ENCODE measurements at regions not wholly inside any gene's neighbourhood (a gene's known extent, or its start where the extent isn't known, plus 50 kb on each side); places are given as distances from the start of the nearest gene placed in this dataset.

- Histone ChIP-seq H3K23ac (ENCODE audit: low read length in 2 of 2) (no peak overlapping the region), H2BK5ac (ENCODE audit: low read depth, low read length, poor library complexity, severe bottlenecking) (no peak overlapping the region)
Observed at GRCh38 chr10:33448421-33449140, 114.1 kb upstream of the NRP1 start.

GRCh38 chr10:33441561-33441960, 107.1 kb upstream of the NRP1 start:
- no peak for DNase-seq
- H2BK12ac ChIP-seq (ENCODE audit: low read length in 2 of 2) = no peak overlapping the region
- H2AK5ac ChIP-seq (ENCODE audit: low read length, severe bottlenecking) = no peak overlapping the region
- no peak overlapping the region for H3K18ac ChIP-seq (ENCODE audit: low read depth in 1 of 2, low read length in 2 of 2)
- H3K9ac ChIP-seq (ENCODE audit: low read length) = no peak overlapping the region
- no peak overlapping the region for H2BK5ac ChIP-seq (ENCODE audit: low read depth, low read length, poor library complexity, severe bottlenecking)
- no peak overlapping the region for H3K14ac ChIP-seq (ENCODE audit: low read length in 2 of 2)
- no peak overlapping the region for H2AFZ ChIP-seq (ENCODE audit: low read depth, low read length)
- H3K4me3 ChIP-seq (ENCODE audit: insufficient read depth in 1 of 2, low read depth in 1 of 2, low read length in 2 of 2) = no peak overlapping the region
- no peaks in the 10 kb centered on the region for H3K27me3 ChIP-seq (ENCODE audit: control insufficient read depth in 1 of 2, insufficient read depth in 1 of 2, low read length in 2 of 2)
- H2BK15ac ChIP-seq (ENCODE audit: low read depth, poor library complexity, severe bottlenecking) = no peak overlapping the region
- no peaks in the 10 kb centered on the region for H3K36me3 ChIP-seq (ENCODE audit: control insufficient read depth in 1 of 2, insufficient read depth in 2 of 2, low read depth in 1 of 2, low read length in 2 of 2)
- H4K8ac ChIP-seq (ENCODE audit: low read length) = no peak overlapping the region
- H3K4me2 ChIP-seq (ENCODE audit: low read length, poor library complexity, severe bottlenecking) = no peak overlapping the region
- no peaks in the 10 kb centered on the region for H3K79me1 ChIP-seq (replicated peaks; ENCODE audit: low read length, poor library complexity, severe bottlenecking)
- no peak overlapping the region for H3K23ac ChIP-seq (ENCODE audit: low read length in 2 of 2)
- no peak overlapping the region for H3K27ac ChIP-seq (ENCODE audit: low read length, poor library complexity, severe bottlenecking)
- 82% methylated on average over 5 of the region's 5 CpGs for WGBS
- no peak overlapping the region for H2BK120ac ChIP-seq (ENCODE audit: low read depth, low read length)
- no peak overlapping the region for H4K91ac ChIP-seq (ENCODE audit: low read length)
- no peak overlapping the region for H3K4ac ChIP-seq (ENCODE audit: low read depth in 1 of 2, low read length in 2 of 2)
- no peaks in the 10 kb centered on the region for H3K9me3 ChIP-seq (ENCODE audit: control insufficient read depth, low read length)
- no peaks in the 10 kb centered on the region for H3K4me1 ChIP-seq (ENCODE audit: control insufficient read depth, insufficient read depth, low read depth, low read length)

More at GRCh38 chr10:33448421-33449140, 114.1 kb upstream of the NRP1 start:
- no peak overlapping the region for H2BK15ac ChIP-seq (ENCODE audit: low read depth, poor library complexity, severe bottlenecking)
- DNase-seq = no peak
- H3K9ac ChIP-seq (ENCODE audit: low read length) = no peak overlapping the region
- peaks cover 10% of the 10 kb centered on the region for H3K9me3 ChIP-seq (ENCODE audit: control insufficient read depth, low read length)
- H3K27me3 ChIP-seq (ENCODE audit: control insufficient read depth in 1 of 2, insufficient read depth in 1 of 2, low read length in 2 of 2) = no peaks in the 10 kb centered on the region
- H3K27ac ChIP-seq (ENCODE audit: low read length, poor library complexity, severe bottlenecking) = no peak overlapping the region
- H3K14ac ChIP-seq (ENCODE audit: low read length in 2 of 2) = no peak overlapping the region
- no peak overlapping the region for H2BK120ac ChIP-seq (ENCODE audit: low read depth, low read length)
- no peak overlapping the region for H3K18ac ChIP-seq (ENCODE audit: low read depth in 1 of 2, low read length in 2 of 2)
- H4K91ac ChIP-seq (ENCODE audit: low read length) = no peak overlapping the region
- H3K4ac ChIP-seq (ENCODE audit: low read depth in 1 of 2, low read length in 2 of 2) = no peak overlapping the region
- no peak overlapping the region for H3K4me2 ChIP-seq (ENCODE audit: low read length, poor library complexity, severe bottlenecking)
- H2AFZ ChIP-seq (ENCODE audit: low read depth, low read length) = no peak overlapping the region
- peaks cover 2% of the 10 kb centered on the region for H3K4me1 ChIP-seq (ENCODE audit: control insufficient read depth, insufficient read depth, low read depth, low read length)
- no peaks in the 10 kb centered on the region for H3K79me1 ChIP-seq (replicated peaks; ENCODE audit: low read length, poor library complexity, severe bottlenecking)
- H2BK12ac ChIP-seq (ENCODE audit: low read length in 2 of 2) = no peak overlapping the region
- no peaks in the 10 kb centered on the region for H3K36me3 ChIP-seq (ENCODE audit: control insufficient read depth in 1 of 2, insufficient read depth in 2 of 2, low read depth in 1 of 2, low read length in 2 of 2)
- no peak overlapping the region for H4K8ac ChIP-seq (ENCODE audit: low read length)
- no peak overlapping the region for H2AK5ac ChIP-seq (ENCODE audit: low read length, severe bottlenecking)
- no peak overlapping the region for H3K4me3 ChIP-seq (ENCODE audit: insufficient read depth in 1 of 2, low read depth in 1 of 2, low read length in 2 of 2)
- WGBS = 94% methylated on average over 3 of the region's 7 CpGs

GRCh38 chr10:33434933-33435332, 100.5 kb upstream of the NRP1 start:
- 88% methylated on average over 4 of the region's 4 CpGs for WGBS
- H3K23ac ChIP-seq (ENCODE audit: low read length in 2 of 2) = no peak overlapping the region
- no peak overlapping the region for H2BK120ac ChIP-seq (ENCODE audit: low read depth, low read length)
- no peak overlapping the region for H2BK15ac ChIP-seq (ENCODE audit: low read depth, poor library complexity, severe bottlenecking)
- H3K79me1 ChIP-seq (replicated peaks; ENCODE audit: low read length, poor library complexity, severe bottlenecking) = no peaks in the 10 kb centered on the region
- H3K14ac ChIP-seq (ENCODE audit: low read length in 2 of 2) = no peak overlapping the region
- peak overlapping the region; percentile 73 for H3K9ac ChIP-seq (ENCODE audit: low read length)
- no peak overlapping the region for H4K8ac ChIP-seq (ENCODE audit: low read length)
- no peak overlapping the region for H2BK5ac ChIP-seq (ENCODE audit: low read depth, low read length, poor library complexity, severe bottlenecking)
- no peak overlapping the region for H3K4me2 ChIP-seq (ENCODE audit: low read length, poor library complexity, severe bottlenecking)
- no peak overlapping the region for H4K91ac ChIP-seq (ENCODE audit: low read length)
- peak overlapping the region in 1 of 2 experiments; percentile 27 for H3K4me3 ChIP-seq (ENCODE audit: insufficient read depth in 1 of 2, low read depth in 1 of 2, low read length in 2 of 2)
- H3K4me1 ChIP-seq (ENCODE audit: control insufficient read depth, insufficient read depth, low read depth, low read length) = no peaks in the 10 kb centered on the region
- DNase-seq = no peak
- H3K4ac ChIP-seq (ENCODE audit: low read depth in 1 of 2, low read length in 2 of 2) = no peak overlapping the region
- no peaks in the 10 kb centered on the region for H3K27me3 ChIP-seq (ENCODE audit: control insufficient read depth in 1 of 2, insufficient read depth in 1 of 2, low read length in 2 of 2)
- H3K18ac ChIP-seq (ENCODE audit: low read depth in 1 of 2, low read length in 2 of 2) = no peak overlapping the region
- H3K9me3 ChIP-seq (ENCODE audit: control insufficient read depth, low read length) = no peaks in the 10 kb centered on the region
- no peak overlapping the region for H3K27ac ChIP-seq (ENCODE audit: low read length, poor library complexity, severe bottlenecking)
- no peak overlapping the region for H2AFZ ChIP-seq (ENCODE audit: low read depth, low read length)
- no peaks in the 10 kb centered on the region for H3K36me3 ChIP-seq (ENCODE audit: control insufficient read depth in 1 of 2, insufficient read depth in 2 of 2, low read depth in 1 of 2, low read length in 2 of 2)
- no peak overlapping the region for H2BK12ac ChIP-seq (ENCODE audit: low read length in 2 of 2)
- no peak overlapping the region for H2AK5ac ChIP-seq (ENCODE audit: low read length, severe bottlenecking)

- no peak overlapping the region for H3K4ac ChIP-seq (ENCODE audit: low read depth in 1 of 2, low read length in 2 of 2)
- no peaks in the 10 kb centered on the region for H3K79me1 ChIP-seq (replicated peaks; ENCODE audit: low read length, poor library complexity, severe bottlenecking)
- H2BK15ac ChIP-seq (ENCODE audit: low read depth, poor library complexity, severe bottlenecking) = no peak overlapping the region
- H2AFZ ChIP-seq (ENCODE audit: low read depth, low read length) = no peak overlapping the region
- H3K18ac ChIP-seq (ENCODE audit: low read depth in 1 of 2, low read length in 2 of 2) = no peak overlapping the region
- 91% methylated on average over 4 of the region's 4 CpGs for WGBS
- H2AK5ac ChIP-seq (ENCODE audit: low read length, severe bottlenecking) = no peak overlapping the region
- H3K27ac ChIP-seq (ENCODE audit: low read length, poor library complexity, severe bottlenecking) = no peak overlapping the region
- no peak overlapping the region for H3K4me3 ChIP-seq (ENCODE audit: insufficient read depth in 1 of 2, low read depth in 1 of 2, low read length in 2 of 2)
- no peak for DNase-seq
- no peaks in the 10 kb centered on the region for H3K27me3 ChIP-seq (ENCODE audit: control insufficient read depth in 1 of 2, insufficient read depth in 1 of 2, low read length in 2 of 2)
- no peaks in the 10 kb centered on the region for H3K36me3 ChIP-seq (ENCODE audit: control insufficient read depth in 1 of 2, insufficient read depth in 2 of 2, low read depth in 1 of 2, low read length in 2 of 2)
- no peak overlapping the region for H4K91ac ChIP-seq (ENCODE audit: low read length)
- no peaks in the 10 kb centered on the region for H3K9me3 ChIP-seq (ENCODE audit: control insufficient read depth, low read length)
- H2BK5ac ChIP-seq (ENCODE audit: low read depth, low read length, poor library complexity, severe bottlenecking) = no peak overlapping the region
- H3K14ac ChIP-seq (ENCODE audit: low read length in 2 of 2) = no peak overlapping the region
- H3K4me2 ChIP-seq (ENCODE audit: low read length, poor library complexity, severe bottlenecking) = no peak overlapping the region
- H2BK120ac ChIP-seq (ENCODE audit: low read depth, low read length) = no peak overlapping the region
- no peak overlapping the region for H2BK12ac ChIP-seq (ENCODE audit: low read length in 2 of 2)
- peak overlapping the region; percentile 27 for H3K9ac ChIP-seq (ENCODE audit: low read length)
- peaks cover 2% of the 10 kb centered on the region for H3K4me1 ChIP-seq (ENCODE audit: control insufficient read depth, insufficient read depth, low read depth, low read length)
- H4K8ac ChIP-seq (ENCODE audit: low read length) = no peak overlapping the region
- H3K23ac ChIP-seq (ENCODE audit: low read length in 2 of 2) = no peak overlapping the region
Observed at GRCh38 chr10:33428682-33429081, 94.2 kb upstream of the NRP1 start.

Data from mesenchymal stem cell (in vitro differentiated cells and primary cell).